Ovary (tissue), 3 donors: ENCODE measurements at regions not wholly inside any gene's neighbourhood (a gene's known extent, or its start where the extent isn't known, plus 50 kb on each side); places are given as distances from the start of the nearest gene placed in this dataset.

Source experiments
- EP300 ChIP-seq: sonication (generic); formaldehyde crosslinking; IDR thresholded peaks from one replicate; pipeline ENCODE4 v1.6.1; 2017; ENCODE audit warnings: antibody characterized with exemption
- POLR2A ChIP-seq: fragments of 450-650 bp; IDR thresholded peaks from one replicate; pipeline ENCODE4 v1.6.1; 2017; ENCODE audit warnings: antibody characterized with exemption, mild to moderate bottlenecking, moderate library complexity
- TF ChIP-seq, protein P1 (sequence below), 3 donors: fragments of 450-650 bp in 2 of 3; fragments of 200-600 bp in 1 of 3; IDR thresholded peaks; one replicate each; pipeline versions ENCODE4 v1.5.1 to v1.8.0; 2016 to 2022; ENCODE audit warnings: antibody characterized with exemption in 3 of 3, mild to moderate bottlenecking in 1 of 3
- donor health status: DM: no; HTN: no; CAD: no.

DNA sequence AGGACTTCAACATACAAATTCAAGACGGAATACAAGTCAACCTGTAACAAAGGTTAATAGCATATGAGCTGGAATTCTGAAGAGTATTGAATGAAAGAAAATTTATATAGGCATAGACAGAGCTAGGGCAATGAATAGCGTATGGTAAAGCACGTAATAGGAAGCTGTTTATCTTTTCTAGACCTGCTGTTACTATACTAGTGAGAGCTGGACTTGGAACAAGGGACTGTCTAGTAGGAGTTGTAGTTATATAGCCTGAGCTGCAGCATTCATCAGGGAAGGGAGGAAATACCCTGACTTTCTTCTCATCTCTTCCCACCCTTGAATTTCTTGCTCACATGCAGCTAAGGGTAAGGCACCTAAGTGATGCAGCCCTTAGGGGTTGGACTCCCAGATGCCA is 67.5 kb upstream of the PRLR start:
- no peak for TF ChIP-seq POLR2A
- TF ChIP-seq, protein P1, sequence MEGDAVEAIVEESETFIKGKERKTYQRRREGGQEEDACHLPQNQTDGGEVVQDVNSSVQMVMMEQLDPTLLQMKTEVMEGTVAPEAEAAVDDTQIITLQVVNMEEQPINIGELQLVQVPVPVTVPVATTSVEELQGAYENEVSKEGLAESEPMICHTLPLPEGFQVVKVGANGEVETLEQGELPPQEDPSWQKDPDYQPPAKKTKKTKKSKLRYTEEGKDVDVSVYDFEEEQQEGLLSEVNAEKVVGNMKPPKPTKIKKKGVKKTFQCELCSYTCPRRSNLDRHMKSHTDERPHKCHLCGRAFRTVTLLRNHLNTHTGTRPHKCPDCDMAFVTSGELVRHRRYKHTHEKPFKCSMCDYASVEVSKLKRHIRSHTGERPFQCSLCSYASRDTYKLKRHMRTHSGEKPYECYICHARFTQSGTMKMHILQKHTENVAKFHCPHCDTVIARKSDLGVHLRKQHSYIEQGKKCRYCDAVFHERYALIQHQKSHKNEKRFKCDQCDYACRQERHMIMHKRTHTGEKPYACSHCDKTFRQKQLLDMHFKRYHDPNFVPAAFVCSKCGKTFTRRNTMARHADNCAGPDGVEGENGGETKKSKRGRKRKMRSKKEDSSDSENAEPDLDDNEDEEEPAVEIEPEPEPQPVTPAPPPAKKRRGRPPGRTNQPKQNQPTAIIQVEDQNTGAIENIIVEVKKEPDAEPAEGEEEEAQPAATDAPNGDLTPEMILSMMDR (IDR thresholded peaks at IDR 0.05): no peak
- TF ChIP-seq EP300: no peak
